IPS DF 4.7 (cell line): ENCODE measurements at regions not wholly inside any gene's neighbourhood (a gene's known extent, or its start where the extent isn't known, plus 50 kb on each side); places are given as distances from the start of the nearest gene placed in this dataset.
A peak's percentile ranks its signal among the peaks of the same experiment; 100 is the strongest.
"Not testable (repeated sequence)": the region's sequence is repeated elsewhere in the genome, so short reads cannot be mapped to it uniquely, and the experiment has no call there.

Source experiments
- DNase-seq: peaks from one replicate; pipeline ENCODE4 v3.0.0-alpha.2; 2013; ENCODE audit warnings: low spot score; ENCODE audit errors: extremely low read depth

DNA sequence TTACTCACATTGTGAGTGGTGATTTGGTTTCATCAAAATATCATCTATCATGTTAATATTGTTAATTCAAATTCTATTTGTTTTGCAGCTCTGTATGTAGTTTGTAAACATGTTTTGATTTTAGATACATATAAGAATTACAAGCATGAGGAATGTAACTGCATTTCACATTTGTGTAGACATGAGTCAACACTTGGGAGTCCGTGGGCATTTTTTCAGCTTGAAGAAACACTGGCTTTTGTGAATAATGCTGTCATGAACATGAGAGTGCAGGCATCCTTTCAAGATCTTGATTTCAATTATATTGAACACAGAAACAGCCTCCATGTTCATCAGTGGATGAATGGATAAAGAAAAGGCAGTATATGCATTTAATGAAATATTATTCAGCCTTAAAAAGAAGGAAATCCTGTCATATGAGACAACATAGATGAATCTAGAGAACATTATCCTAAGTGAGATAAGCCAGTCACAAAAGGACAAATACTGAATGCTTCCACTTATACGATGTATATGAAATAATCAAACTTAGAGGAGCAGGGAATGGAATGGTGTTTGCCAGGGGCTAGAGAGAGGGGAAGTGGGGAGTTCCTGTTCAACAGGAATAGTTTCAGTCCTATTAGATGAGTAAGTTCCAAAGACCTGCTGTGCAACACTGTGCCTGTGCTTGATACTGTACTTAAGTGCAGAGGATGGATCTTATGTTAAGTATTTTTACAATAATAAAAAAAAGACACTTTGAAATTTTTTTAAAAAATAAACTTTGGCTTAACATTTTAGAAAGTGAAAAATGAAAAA is 194.9 kb downstream of the LRATD1 start:
- DNase-seq, result no peak

DNA sequence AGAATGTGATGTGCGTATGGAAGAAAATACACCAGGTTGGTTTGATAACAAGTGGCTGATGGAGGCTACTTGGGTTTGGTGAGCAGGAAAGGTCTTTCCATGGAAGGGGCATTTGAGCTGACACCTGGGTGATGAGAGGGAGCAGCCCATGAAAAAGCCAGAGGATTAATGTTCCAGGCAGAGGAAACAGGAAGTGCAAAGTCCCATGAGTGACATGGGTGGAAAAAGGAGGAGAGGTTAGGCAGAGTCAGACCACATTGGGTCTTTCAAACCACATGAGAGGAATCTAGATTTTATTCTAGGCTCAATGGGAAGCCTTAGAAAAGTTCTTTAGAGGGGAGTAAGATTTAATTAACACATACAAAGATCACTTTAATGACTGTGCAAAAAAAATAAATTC is 195.7 kb downstream of the LRATD1 start:
- DNase-seq, result no peak

DNA sequence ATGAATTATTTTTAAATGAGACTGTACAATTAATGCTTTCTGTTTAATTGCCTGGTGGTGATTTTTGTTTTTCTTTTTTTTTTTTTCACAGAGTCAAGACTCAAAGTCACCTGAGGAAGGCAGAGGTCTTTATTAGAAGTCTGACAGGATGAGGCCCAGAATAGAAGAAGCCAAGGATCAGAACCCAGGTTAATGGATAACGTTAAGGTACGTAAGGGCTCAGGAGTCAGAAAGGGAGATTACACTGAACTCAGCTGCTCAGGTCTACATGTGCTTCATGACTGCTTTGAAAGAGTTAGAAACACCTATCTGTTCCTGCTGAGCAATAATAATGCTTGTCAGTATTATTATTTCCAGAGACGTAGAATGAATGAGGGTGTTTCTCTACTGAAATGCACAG is 196.5 kb downstream of the LRATD1 start:
- DNase-seq, result no peak

DNA sequence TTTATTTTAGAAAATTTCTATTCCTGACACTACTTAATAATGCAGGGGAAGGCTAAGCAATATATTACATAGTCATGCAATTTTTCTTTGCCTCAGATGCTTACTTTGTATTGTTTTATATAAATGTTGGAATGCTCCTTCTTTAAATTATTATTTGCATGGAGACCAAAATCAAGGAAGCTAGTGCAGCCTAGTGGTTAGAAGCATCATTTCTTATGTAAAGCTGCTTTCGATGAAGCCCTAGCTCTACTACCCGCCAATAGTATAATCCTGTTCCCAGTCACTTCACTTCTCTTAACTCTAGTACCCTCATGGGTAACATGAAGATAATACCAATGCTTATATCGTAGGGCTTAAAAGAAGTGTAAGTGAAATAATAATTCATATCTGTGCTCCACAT is 198.9 kb downstream of the LRATD1 start:
- no peak for DNase-seq

- no peak for DNase-seq
Observed at GRCh38 chr2:14843507-14844204, 211.1 kb downstream of the LRATD1 start.

GRCh38 chr2:14855751-14856150 is 223.2 kb downstream of the LRATD1 start:
- no peak for DNase-seq

GRCh38 chr2:14861181-14861580 is 228.7 kb downstream of the LRATD1 start:
- no peak for DNase-seq

- no peak for DNase-seq
Observed at GRCh38 chr2:14866736-14867352, 234.3 kb downstream of the LRATD1 start.

- DNase-seq, result no peak
Observed at GRCh38 chr2:14867853-14868252, 235.3 kb downstream of the LRATD1 start.

GRCh38 chr2:14872779-14873325 is 240.3 kb downstream of the LRATD1 start:
- no peak for DNase-seq

GRCh38 chr2:14881651-14882327 is 249.3 kb downstream of the LRATD1 start:
- no peak for DNase-seq

- no peak for DNase-seq
Observed at GRCh38 chr2:14884651-14885050, 252.1 kb downstream of the LRATD1 start.

DNA sequence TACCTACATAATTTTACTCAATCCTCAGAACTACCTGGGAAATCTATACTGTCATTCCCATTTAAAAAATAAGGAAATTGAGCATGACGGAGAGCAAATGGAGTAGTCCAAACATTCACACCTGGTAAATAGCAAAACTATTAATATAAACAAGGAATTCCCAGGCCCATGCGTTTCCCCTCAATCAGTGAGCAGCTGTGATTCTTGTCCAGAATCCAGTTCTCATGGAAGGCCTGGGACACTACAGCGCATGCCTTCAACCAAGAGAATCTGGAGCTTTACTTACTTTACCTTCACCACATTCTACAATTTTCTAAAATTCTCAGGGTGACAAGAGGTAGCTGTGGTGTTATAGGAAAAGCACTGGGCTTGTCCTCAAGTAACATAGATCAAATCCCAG is 259.0 kb downstream of the LRATD1 start:
- DNase-seq, result no peak

- no peak for DNase-seq
Observed at GRCh38 chr2:14896330-14897030, 264.0 kb downstream of the LRATD1 start.

DNA sequence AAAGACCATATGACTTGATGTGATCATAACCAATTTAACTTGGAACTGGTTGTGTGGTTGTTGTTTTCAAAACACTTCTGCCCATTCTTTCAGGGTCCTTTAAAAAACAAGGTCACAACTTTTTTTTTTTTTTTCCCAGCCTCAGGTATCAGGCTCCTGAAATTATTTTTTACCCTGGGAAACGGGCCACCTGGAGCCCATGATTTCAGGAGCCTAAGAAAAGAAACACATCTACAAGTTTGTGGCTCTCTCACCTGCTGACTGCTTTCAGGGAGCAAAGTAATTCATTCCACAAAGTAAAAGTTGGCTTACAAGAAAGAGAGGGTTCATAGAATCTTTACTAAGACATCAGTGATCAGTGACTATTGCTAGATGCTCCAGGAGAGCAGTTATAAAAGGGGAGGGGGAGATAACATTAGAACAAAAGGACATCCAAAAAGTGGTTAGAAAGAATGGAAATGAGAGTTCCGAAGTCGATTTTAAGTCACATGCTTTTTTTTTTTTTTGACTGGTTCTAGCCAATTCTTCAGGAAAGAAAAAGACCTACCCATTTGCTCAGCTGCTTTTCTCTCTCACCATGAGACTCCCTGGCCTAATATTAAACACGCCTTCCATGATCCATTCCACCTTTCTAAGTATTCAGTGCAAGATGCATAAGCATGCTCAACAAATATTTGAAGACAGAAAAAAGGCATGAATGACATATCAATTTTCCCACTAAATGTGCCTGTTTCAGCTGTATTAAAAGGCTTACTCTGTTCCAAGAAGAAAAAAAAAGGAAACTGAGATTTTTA is 267.3 kb downstream of the LRATD1 start:
- DNase-seq, result no peak

GRCh38 chr2:14901737-14902136 is 269.2 kb downstream of the LRATD1 start:
- DNase-seq, result no peak

DNA sequence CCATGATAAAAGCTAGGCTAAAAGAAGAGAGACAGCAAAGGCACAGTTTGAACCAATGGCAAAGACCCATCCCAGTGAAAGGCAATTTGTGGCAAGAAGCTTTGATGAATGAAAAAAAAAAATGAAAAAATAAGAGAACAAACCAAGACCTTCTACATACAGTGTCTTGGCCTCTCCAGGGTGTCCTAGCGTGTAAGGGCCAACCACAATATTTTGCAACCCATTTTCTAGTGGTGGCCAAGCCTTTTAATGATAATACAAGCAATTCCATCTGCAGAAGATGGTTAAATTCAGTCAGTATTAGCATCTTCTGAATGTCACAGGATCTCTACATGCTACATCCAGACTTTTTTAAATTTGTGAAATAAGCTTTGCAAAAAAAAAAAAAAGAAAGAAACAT is 270.4 kb downstream of the LRATD1 start:
- no peak for DNase-seq

DNA sequence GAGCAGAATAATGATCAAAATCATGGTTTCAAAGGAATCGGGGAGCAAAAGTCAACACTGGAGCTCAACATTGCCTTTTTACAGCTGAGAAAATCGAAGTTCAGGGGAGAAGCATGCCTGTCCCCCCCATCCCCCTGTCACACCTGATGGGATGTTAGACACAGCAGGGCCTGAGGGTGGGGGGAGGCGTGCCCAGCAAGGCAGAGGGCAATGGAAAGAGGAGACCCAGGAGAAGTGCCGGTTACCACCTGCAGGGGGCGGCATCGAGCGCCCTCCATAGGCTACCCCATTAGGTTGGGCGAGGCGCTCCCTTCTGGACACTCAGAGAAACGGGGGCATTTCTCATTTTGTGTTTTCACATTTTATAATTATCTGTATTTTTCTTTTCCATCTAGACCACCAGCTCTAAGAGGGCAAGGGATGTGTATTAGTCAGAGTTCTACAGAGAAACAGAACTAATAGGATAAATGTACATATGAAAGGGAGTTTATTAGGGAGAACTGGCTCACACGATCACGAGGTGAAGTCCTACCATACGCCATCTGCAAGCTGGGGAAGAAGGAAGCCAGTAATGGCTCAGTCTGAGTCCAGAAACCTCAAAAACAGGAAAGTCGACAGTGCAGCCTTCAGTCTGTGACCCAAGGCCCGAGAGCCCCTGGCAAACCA is 271.3 kb downstream of the LRATD1 start:
- DNase-seq, result peak; percentile 33

- DNase-seq, result not testable (repeated sequence)
Observed at GRCh38 chr2:14904378-14904777, 271.9 kb downstream of the LRATD1 start.

- no peak for DNase-seq
Observed at GRCh38 chr2:14905571-14905970, 273.1 kb downstream of the LRATD1 start.
